Testis (tissue), 2 donors: ENCODE measurements at regions not wholly inside any gene's neighbourhood (a gene's known extent, or its start where the extent isn't known, plus 50 kb on each side); places are given as distances from the start of the nearest gene placed in this dataset.

Source experiments
- POLR2A ChIP-seq: fragments of 450-650 bp; IDR thresholded peaks from one replicate; pipeline ENCODE4 v1.6.1; 2017; ENCODE audit warnings: antibody characterized with exemption, mild to moderate bottlenecking, moderate library complexity
- TF ChIP-seq, protein P1 (sequence below), 3 experiments: fragments of 450-650 bp in 2 of 3; fragments of 200-600 bp in 1 of 3; sonication (generic) in 1 of 3; IDR thresholded peaks; one replicate each; pipeline ENCODE4 v1.5.1; 2016 to 2019; ENCODE audit warnings: antibody characterized with exemption in 3 of 3, mild to moderate bottlenecking in 2 of 3, moderate library complexity in 1 of 3

- TF ChIP-seq, protein P1, sequence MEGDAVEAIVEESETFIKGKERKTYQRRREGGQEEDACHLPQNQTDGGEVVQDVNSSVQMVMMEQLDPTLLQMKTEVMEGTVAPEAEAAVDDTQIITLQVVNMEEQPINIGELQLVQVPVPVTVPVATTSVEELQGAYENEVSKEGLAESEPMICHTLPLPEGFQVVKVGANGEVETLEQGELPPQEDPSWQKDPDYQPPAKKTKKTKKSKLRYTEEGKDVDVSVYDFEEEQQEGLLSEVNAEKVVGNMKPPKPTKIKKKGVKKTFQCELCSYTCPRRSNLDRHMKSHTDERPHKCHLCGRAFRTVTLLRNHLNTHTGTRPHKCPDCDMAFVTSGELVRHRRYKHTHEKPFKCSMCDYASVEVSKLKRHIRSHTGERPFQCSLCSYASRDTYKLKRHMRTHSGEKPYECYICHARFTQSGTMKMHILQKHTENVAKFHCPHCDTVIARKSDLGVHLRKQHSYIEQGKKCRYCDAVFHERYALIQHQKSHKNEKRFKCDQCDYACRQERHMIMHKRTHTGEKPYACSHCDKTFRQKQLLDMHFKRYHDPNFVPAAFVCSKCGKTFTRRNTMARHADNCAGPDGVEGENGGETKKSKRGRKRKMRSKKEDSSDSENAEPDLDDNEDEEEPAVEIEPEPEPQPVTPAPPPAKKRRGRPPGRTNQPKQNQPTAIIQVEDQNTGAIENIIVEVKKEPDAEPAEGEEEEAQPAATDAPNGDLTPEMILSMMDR (IDR thresholded peaks at IDR 0.05), result no peak
- TF ChIP-seq POLR2A, result no peak
Observed at GRCh38 chr9:593809-594208, 247.7 kb upstream of the DMRT1 start.
